SK-N-MC (cell line): ENCODE measurements at regions not wholly inside any gene's neighbourhood (a gene's known extent, or its start where the extent isn't known, plus 50 kb on each side); places are given as distances from the start of the nearest gene placed in this dataset.

Experiments used
- DNase-seq: peaks from one replicate; pipeline ENCODE4 v3.0.0-alpha.2; 2011; ENCODE audit warnings: low read depth, low spot score
- H3K27ac ChIP-seq: fragments of 200-600 bp; sonication (generic); 2 replicates; pipeline ENCODE4 v1.5.1; 2016; ENCODE audit warnings: mixed run types
- H3K36me3 ChIP-seq: fragments of 200-600 bp; sonication (generic); 2 replicates; pipeline ENCODE4 v1.6.1; 2017; ENCODE audit warnings: antibody characterized with exemption, low read length, mixed read lengths; ENCODE audit not compliant: insufficient read depth
- H3K4me3 ChIP-seq: fragments of 200-600 bp; sonication (generic); 2 replicates; pipeline ENCODE4 v1.5.1; 2016
- H3K9ac ChIP-seq: fragments of 200-600 bp; sonication (generic); 2 replicates; pipeline ENCODE4 v1.8.0; 2017; ENCODE audit warnings: mixed run types, mixed read lengths; ENCODE audit not compliant: insufficient read length
- H3K9me3 ChIP-seq: fragments of 200-600 bp; sonication (generic); 2 replicates; pipeline ENCODE4 v1.6.1; 2017; ENCODE audit warnings: low read depth, mild to moderate bottlenecking, antibody characterized with exemption, low read length, moderate library complexity, mixed read lengths
- EZH2 ChIP-seq: fragments of 200-600 bp; sonication (generic); IDR thresholded peaks from one replicate; pipeline ENCODE4 v1.6.1; 2017; ENCODE audit warnings: antibody characterized with exemption
- FOXP2 ChIP-seq: optimal IDR thresholded peaks from 2 replicates; pipeline ENCODE3; 2011; ENCODE audit warnings: mild to moderate bottlenecking, moderate library complexity; ENCODE audit not compliant: insufficient read depth; ENCODE audit errors: extremely low read length, control extremely low read depth
- POLR2AphosphoS5 ChIP-seq: IDR thresholded peaks from 2 replicates; pipeline ENCODE4 v1.6.1; 2012; ENCODE audit warnings: mild to moderate bottlenecking, low read depth, low read length, borderline replicate concordance

DNA sequence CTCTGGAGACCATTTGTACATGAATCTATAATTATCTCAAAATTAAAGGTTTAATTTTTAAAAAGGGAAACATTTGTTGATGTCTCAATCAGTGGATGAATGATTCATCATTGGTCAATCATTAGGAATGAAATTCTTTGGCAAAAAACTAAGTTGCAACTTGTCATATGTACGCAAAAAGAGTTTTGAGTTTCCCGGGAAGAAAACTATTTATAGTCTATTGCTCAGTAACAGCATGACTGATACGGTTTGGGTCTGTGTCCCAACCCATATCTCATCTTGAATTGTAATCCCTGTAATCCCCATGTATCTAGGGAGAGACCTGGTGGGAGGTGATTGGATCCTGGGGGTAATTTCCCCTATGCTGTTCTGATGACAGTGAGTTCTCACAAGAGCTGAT, 765.8 kb upstream of the ROBO1 start:
- DNase-seq, result no peak
- TF ChIP-seq FOXP2, result no peak
- no peak for TF ChIP-seq EZH2
- TF ChIP-seq POLR2AphosphoS5, result no peak
- Histone ChIP-seq H3K36me3 (no peaks in the 10 kb centered on the region), H3K9me3 (no peaks in the 10 kb centered on the region), H3K4me3 (no peak overlapping the region), H3K27ac (no peak overlapping the region), H3K9ac (no peak overlapping the region)

DNA sequence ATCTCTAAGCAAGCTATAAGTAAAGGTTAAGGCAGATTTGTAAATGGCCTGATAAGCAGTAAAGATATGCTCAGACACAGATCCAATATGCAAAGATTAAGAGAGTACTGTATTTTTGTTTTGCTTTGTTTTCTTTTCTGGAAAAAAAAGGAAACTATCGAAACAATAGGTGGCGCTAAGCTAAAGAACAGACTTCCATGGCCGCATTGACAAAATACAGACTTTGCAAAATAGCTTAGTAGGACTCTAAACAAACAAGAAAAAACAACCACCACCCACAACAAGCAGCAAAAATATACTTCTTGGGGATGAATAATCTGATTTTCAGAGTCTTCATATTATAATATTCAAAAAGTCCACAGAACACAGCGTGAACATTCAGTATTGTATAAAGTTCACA, 758.4 kb upstream of the ROBO1 start:
- Histone ChIP-seq H3K9ac (no peak overlapping the region), H3K4me3 (no peak overlapping the region), H3K36me3 (no peaks in the 10 kb centered on the region), H3K9me3 (no peaks in the 10 kb centered on the region), H3K27ac (no peak overlapping the region)
- DNase-seq, result no peak
- no peak for TF ChIP-seq EZH2
- no peak for TF ChIP-seq POLR2AphosphoS5
- no peak for TF ChIP-seq FOXP2

GRCh38 chr3:80521081-80521480, 753.3 kb upstream of the ROBO1 start:
- Histone ChIP-seq H3K36me3 (no peaks in the 10 kb centered on the region), H3K9ac (no peak overlapping the region), H3K9me3 (no peaks in the 10 kb centered on the region), H3K27ac (no peak overlapping the region), H3K4me3 (no peak overlapping the region)
- DNase-seq, result no peak
- TF ChIP-seq POLR2AphosphoS5 (no peak), FOXP2 (no peak), EZH2 (no peak)

DNA sequence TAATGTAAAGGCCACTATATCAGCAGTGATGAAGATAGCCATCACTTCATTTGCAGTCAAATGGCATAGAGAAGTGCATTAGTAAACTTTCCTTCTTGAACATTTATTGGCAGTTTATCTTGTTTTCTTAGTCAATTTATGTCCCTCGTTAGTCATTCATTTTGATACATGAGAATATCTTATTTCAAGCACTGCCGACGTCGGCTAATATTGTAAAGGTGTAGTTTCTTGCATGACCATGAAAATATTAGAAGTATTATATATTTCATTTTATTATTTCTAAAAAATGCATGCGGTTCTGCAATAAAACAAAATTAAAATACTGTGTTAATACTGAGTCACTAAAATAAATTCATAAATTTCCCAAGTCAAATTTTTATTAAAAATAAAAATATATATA, 751.6 kb upstream of the ROBO1 start:
- no peak overlapping the region for H3K9ac ChIP-seq
- TF ChIP-seq FOXP2 (no peak), EZH2 (no peak), POLR2AphosphoS5 (no peak)
- DNase-seq, result no peak
- H3K9me3 ChIP-seq, result no peaks in the 10 kb centered on the region
- H3K27ac ChIP-seq, result no peak overlapping the region
- H3K4me3 ChIP-seq, result no peak overlapping the region
- no peaks in the 10 kb centered on the region for H3K36me3 ChIP-seq

GRCh38 chr3:80496452-80496851, 728.7 kb upstream of the ROBO1 start:
- no peak overlapping the region for H3K27ac ChIP-seq

DNA sequence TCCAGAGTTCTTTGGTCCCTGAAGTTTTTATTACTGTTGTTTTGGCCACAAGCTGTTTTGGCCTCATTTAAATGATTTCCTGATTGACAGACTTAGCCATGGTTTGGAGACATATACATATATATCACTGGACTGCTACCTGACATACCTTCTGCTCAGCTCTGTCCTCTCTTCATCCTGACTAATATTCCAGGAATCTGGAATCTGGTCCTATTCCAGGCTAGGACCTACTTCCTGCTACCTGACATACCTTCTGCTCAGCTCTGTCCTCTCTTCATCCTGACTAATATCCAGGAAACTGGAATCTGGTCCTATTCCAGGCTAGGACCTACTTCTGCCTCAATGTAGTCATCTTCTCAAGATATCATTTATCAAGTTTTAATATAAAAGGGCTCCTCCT, 724.4 kb upstream of the ROBO1 start:
- Histone ChIP-seq H3K27ac (no peak overlapping the region), H3K9me3 (no peaks in the 10 kb centered on the region), H3K9ac (no peak overlapping the region), H3K36me3 (no peaks in the 10 kb centered on the region), H3K4me3 (no peak overlapping the region)
- TF ChIP-seq POLR2AphosphoS5 (no peak), FOXP2 (no peak)
- no peak for DNase-seq

More at GRCh38 chr3:80496452-80496851, 728.7 kb upstream of the ROBO1 start:
- H3K4me3 ChIP-seq, result no peak overlapping the region
- no peaks in the 10 kb centered on the region for H3K36me3 ChIP-seq
- TF ChIP-seq EZH2, result no peak
- no peak for DNase-seq
- no peak overlapping the region for H3K9ac ChIP-seq
- H3K9me3 ChIP-seq, result no peaks in the 10 kb centered on the region

DNA sequence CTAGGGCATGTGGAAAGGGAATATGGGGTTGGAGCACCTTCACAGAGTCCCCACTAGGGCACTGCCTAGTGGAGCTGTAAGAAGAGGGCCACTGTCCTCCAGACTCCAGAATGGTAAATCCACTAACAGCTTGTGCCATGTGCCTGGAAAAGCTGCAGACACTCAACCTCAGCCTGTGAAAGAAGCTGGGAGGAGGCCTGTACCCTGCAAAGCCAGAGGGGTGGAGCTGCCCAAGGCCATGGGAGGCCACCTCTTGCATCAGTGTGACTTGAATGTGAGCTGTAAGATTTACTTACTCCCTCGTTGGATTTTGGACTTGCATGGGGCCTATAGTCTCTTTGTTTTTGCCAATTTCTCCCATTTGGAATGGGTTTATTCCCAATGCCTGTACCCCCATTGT, 705.2 kb upstream of the ROBO1 start:
- Histone ChIP-seq H3K27ac (no peak overlapping the region), H3K36me3 (no peaks in the 10 kb centered on the region), H3K9me3 (no peaks in the 10 kb centered on the region), H3K4me3 (no peak overlapping the region), H3K9ac (no peak overlapping the region)
- DNase-seq, result no peak
- TF ChIP-seq POLR2AphosphoS5, result no peak

- Histone ChIP-seq H3K27ac (no peak overlapping the region), H3K9me3 (no peaks in the 10 kb centered on the region), H3K9ac (no peak overlapping the region), H3K36me3 (no peaks in the 10 kb centered on the region), H3K4me3 (no peak overlapping the region)
- no peak for DNase-seq
- TF ChIP-seq EZH2 (no peak), POLR2AphosphoS5 (no peak), FOXP2 (no peak)
Observed at GRCh38 chr3:80472459-80472858, 704.7 kb upstream of the ROBO1 start.

DNA sequence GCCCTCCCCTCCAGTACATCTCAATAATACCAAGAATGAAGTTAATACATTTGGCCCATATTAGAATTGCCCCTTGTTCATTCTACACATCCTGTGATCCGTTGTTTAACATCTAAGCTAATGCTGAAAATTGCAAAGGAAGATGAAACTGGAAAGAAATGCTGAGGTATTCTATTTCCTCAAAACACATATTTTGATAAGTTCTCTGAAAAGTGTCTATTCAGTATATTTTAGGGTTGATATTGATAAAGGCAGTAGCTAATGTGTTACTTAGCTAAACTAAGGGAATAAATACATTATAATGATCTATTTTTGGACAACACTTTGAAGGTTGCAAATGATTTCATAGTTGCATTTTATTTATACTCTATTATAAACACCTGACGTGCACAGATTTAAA, 702.6 kb upstream of the ROBO1 start:
- no peak overlapping the region for H3K27ac ChIP-seq
- H3K9me3 ChIP-seq, result no peaks in the 10 kb centered on the region
- no peak for TF ChIP-seq FOXP2
- TF ChIP-seq EZH2, result no peak
- TF ChIP-seq POLR2AphosphoS5, result no peak
- no peak overlapping the region for H3K9ac ChIP-seq
- H3K36me3 ChIP-seq, result no peaks in the 10 kb centered on the region
- H3K4me3 ChIP-seq, result no peak overlapping the region
- no peak for DNase-seq

GRCh38 chr3:80465746-80466145, 697.9 kb upstream of the ROBO1 start:
- Histone ChIP-seq H3K27ac (no peak overlapping the region), H3K36me3 (no peaks in the 10 kb centered on the region), H3K9ac (no peak overlapping the region), H3K9me3 (no peaks in the 10 kb centered on the region), H3K4me3 (no peak overlapping the region)
- TF ChIP-seq FOXP2 (no peak), EZH2 (no peak), POLR2AphosphoS5 (no peak)
- DNase-seq, result no peak

DNA sequence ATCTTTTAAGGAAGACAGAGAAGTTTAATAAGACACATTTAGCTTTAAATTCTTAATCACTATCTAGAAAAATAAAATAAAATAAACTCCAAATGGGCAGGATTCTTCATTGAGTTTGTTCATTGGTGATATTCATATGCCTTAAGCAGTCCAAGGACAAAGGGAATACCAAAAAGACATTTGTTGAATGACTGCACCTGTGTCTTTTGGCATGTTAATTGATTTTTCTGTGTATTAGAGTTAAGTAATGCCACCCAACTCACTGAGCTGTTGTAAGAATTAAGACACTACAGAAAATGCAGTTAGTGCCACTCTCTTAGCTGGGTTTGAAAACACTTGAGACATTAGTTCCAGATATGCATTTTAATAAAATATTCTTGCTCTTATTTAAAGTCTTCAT, 683.6 kb upstream of the ROBO1 start:
- TF ChIP-seq POLR2AphosphoS5, result no peak
- TF ChIP-seq EZH2, result no peak
- no peak for TF ChIP-seq FOXP2
- DNase-seq, result no peak
- H3K27ac ChIP-seq, result no peak overlapping the region
- H3K9me3 ChIP-seq, result no peaks in the 10 kb centered on the region
- no peak overlapping the region for H3K4me3 ChIP-seq
- no peak overlapping the region for H3K9ac ChIP-seq
- H3K36me3 ChIP-seq, result no peaks in the 10 kb centered on the region
